ENCODE measurements at regions not wholly inside any gene's neighbourhood (a gene's known extent, or its start where the extent isn't known, plus 50 kb on each side); places are given as distances from the start of the nearest gene placed in this dataset.
A peak's percentile ranks its signal among the peaks of the same experiment; 100 is the strongest.

DNA sequence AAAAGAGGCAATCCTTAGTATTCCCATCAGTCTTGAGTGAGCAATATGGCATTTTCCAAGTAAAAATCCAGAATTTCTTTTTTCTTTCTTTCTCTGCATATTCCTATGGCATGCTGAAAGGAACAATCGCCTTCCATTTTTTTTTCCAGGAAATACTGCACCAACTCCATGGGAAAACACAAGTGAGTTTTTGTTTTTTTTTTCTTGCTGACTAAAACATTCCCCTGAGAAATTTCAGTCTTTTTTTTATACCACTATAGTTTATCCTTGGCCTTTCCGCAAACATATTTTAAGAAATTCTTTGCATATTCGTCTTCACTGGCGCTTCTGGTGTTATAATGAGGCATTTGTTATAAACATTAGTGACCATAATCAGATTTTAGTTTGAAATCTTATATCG lies 429.6 kb upstream of the MDFIC2 start:
- no peaks in the 10 kb centered on the region for H3K9me3 ChIP-seq
- intact Hi-C loops (cut with DNase I): no loop called here
- 82% methylated on average over 5 of the region's 5 CpGs for WGBS
- no peak for TF ChIP-seq POLR2AphosphoS5 (IDR thresholded peaks at IDR 0.05)
- TF ChIP-seq POLR2A (IDR thresholded peaks at IDR 0.05): no peak
- TF ChIP-seq, protein P1, sequence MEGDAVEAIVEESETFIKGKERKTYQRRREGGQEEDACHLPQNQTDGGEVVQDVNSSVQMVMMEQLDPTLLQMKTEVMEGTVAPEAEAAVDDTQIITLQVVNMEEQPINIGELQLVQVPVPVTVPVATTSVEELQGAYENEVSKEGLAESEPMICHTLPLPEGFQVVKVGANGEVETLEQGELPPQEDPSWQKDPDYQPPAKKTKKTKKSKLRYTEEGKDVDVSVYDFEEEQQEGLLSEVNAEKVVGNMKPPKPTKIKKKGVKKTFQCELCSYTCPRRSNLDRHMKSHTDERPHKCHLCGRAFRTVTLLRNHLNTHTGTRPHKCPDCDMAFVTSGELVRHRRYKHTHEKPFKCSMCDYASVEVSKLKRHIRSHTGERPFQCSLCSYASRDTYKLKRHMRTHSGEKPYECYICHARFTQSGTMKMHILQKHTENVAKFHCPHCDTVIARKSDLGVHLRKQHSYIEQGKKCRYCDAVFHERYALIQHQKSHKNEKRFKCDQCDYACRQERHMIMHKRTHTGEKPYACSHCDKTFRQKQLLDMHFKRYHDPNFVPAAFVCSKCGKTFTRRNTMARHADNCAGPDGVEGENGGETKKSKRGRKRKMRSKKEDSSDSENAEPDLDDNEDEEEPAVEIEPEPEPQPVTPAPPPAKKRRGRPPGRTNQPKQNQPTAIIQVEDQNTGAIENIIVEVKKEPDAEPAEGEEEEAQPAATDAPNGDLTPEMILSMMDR (IDR thresholded peaks at IDR 0.05): no peak
- no peak overlapping the region for H3K27ac ChIP-seq
- H3K4me3 ChIP-seq: no peak overlapping the region
- DNase-seq (ENCODE audit: low spot score): no peak
- H3K36me3 ChIP-seq: no peaks in the 10 kb centered on the region
- H3K27me3 ChIP-seq (replicated peaks; ENCODE audit: insufficient read depth): no peaks in the 10 kb centered on the region
- no peaks in the 10 kb centered on the region for H3K4me1 ChIP-seq (replicated peaks)

DNA sequence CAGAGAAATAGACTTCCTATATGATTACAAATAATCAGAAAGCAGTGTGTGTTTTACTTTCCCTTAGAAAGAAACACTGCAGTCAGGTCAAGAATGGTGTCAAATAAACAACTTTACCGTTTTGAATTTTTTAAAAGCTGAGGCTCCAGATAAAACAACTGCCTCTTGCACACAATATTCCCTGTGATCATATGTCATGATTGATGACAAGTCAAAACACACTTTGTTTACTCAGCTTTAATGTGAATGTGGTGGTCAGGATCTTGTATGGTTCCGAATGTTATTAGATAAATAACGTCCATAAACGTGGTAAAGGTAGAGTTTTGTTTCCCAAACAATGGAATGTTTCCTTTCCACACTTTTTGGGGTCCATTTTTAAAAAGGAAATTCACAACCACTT lies 428.4 kb upstream of the MDFIC2 start:
- no peak for TF ChIP-seq POLR2A (IDR thresholded peaks at IDR 0.05)
- TF ChIP-seq, protein P1 (IDR thresholded peaks at IDR 0.05): no peak
- TF ChIP-seq POLR2AphosphoS5 (IDR thresholded peaks at IDR 0.05): no peak
- no peaks in the 10 kb centered on the region for H3K9me3 ChIP-seq
- H3K4me1 ChIP-seq (replicated peaks): no peaks in the 10 kb centered on the region
- H3K4me3 ChIP-seq: no peak overlapping the region
- H3K27ac ChIP-seq: no peak overlapping the region
- DNase-seq (ENCODE audit: low spot score): no peak
- H3K27me3 ChIP-seq (replicated peaks; ENCODE audit: insufficient read depth): no peaks in the 10 kb centered on the region
- H3K36me3 ChIP-seq: no peaks in the 10 kb centered on the region
- WGBS: 41% methylated on average over 4 of the region's 4 CpGs
- intact Hi-C loops (cut with DNase I): no loop called here

DNA sequence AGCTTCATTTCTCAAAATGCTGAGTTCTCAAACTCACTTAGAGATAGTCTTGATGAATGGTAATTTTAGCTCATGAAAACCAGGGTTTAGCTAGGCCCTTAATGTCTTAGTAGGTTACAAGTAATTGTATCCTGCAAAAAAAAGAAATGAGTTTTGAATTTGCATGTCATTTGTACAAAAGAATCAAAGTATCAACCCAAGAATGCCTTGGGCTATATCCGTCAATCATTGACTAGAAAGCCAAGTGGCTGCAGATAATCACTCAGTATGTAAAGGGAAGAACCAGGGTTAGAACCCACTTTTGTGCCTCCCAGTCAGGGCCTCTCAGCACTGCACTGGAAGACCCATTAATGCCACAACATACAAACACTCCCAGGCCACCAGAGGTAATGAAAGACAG lies 427.6 kb upstream of the MDFIC2 start:
- Histone ChIP-seq H3K27ac (no peak overlapping the region), H3K36me3 (no peaks in the 10 kb centered on the region), H3K27me3 (replicated peaks; ENCODE audit: insufficient read depth) (no peaks in the 10 kb centered on the region), H3K4me1 (replicated peaks) (no peaks in the 10 kb centered on the region), H3K9me3 (no peaks in the 10 kb centered on the region), H3K4me3 (no peak overlapping the region)
- intact Hi-C loops (cut with DNase I): no loop called here
- DNase-seq (ENCODE audit: low spot score): no peak
- TF ChIP-seq POLR2AphosphoS5 (IDR thresholded peaks at IDR 0.05) (no peak), POLR2A (IDR thresholded peaks at IDR 0.05) (no peak)
- TF ChIP-seq, protein P1 (IDR thresholded peaks at IDR 0.05): no peak
- WGBS: 100% methylated on average over 1 of the region's 1 CpG

DNA sequence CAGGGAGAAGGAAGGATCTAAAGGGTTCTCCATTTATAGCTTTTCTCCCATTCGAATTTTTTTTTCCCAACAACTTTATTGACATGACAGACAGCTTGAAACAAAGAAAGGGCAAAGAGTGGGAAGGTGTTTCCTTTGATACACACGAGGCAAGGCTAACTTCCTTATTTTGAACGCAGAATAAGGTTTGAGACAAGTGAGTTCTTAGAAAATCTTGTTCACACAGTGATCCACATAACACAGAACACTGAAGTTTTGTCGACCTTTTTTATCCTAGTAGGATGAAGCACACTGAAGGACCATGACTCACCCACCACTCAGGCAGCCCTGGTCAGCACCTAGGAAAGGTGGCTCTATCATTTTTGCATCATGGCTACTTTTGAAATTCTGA lies 425.8 kb upstream of the MDFIC2 start:
- no peak for DNase-seq (ENCODE audit: low spot score)
- intact Hi-C loops (cut with DNase I): no loop called here
- Histone ChIP-seq H3K27ac (peak overlapping the region; percentile 47 to 58), H3K36me3 (no peaks in the 10 kb centered on the region), H3K4me1 (replicated peaks) (no peaks in the 10 kb centered on the region), H3K27me3 (replicated peaks; ENCODE audit: insufficient read depth) (no peaks in the 10 kb centered on the region), H3K4me3 (no peak overlapping the region), H3K9me3 (no peaks in the 10 kb centered on the region)
- TF ChIP-seq POLR2A (IDR thresholded peaks at IDR 0.05): no peak
- TF ChIP-seq, protein P1 (IDR thresholded peaks at IDR 0.05): no peak
- no peak for TF ChIP-seq POLR2AphosphoS5 (IDR thresholded peaks at IDR 0.05)
- WGBS: 30% methylated on average over 4 of the region's 4 CpGs

DNA sequence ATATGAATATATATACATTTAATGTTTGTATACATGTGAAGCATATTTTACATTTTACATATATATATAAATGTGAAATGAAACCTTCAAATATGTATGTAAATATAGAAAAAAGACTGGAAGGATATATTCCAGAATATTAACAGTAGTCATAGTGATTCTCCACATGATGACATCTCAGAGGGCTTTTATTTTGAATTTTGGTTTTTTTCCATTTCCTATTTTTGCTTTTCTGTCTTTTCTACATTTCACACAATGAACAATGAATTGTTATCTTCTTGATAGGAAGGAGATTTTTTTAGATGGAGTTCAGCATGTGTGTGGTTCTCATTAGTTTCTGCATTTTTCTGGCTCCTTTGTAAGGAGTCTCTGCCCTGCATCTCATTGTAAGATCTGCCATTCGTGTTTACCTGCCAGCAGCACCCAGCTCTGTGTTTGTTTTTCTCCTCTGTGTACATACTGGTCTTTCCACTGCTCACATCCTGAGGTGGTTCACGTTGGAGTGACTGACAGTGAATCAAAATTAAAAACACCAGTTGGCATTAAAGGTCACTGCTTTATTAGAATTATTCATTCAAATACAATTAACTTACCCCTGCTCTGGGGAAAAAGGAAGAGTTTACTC lies 425.3 kb upstream of the MDFIC2 start:
- H3K4me1 ChIP-seq (replicated peaks): no peaks in the 10 kb centered on the region
- DNase-seq (ENCODE audit: low spot score): peak; percentile 60
- no peaks in the 10 kb centered on the region for H3K36me3 ChIP-seq
- intact Hi-C loops (cut with DNase I): no loop called here
- H3K4me3 ChIP-seq: no peak overlapping the region
- no peaks in the 10 kb centered on the region for H3K9me3 ChIP-seq
- peak overlapping the region; percentile 47 to 58 for H3K27ac ChIP-seq
- H3K27me3 ChIP-seq (replicated peaks; ENCODE audit: insufficient read depth): no peaks in the 10 kb centered on the region
- TF ChIP-seq, protein P1 (IDR thresholded peaks at IDR 0.05): no peak
- TF ChIP-seq POLR2AphosphoS5 (IDR thresholded peaks at IDR 0.05): peak; percentile 63
- 24% methylated on average over 2 of the region's 2 CpGs for WGBS
